ENCODE measurements at regions not wholly inside any gene's neighbourhood (a gene's known extent, or its start where the extent isn't known, plus 50 kb on each side); places are given as distances from the start of the nearest gene placed in this dataset.

DNA sequence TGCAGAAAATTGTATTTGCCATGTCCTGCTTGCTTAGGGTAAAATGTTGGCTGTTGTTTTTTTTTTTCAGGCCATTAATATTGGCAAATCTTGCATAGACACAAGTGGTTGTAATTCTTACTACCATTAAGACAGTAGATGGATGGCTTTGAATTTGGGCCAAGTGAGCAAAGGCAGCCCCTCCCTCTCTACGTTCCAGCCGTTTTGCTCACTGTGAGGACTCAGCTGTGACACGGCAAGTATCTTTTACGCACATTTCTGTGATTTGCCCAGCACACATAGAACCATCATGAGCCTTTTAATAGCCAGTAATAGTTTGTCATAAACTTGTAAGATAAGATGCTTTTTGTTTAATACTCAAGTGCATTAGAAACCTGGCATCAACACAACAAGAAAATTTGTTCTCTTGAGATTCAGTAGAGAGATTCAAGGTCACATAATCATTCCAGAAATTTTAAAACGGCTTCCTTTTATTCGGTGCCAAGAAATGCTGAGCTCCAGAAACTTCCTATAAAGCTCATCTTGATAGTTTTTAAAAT is 205.2 kb upstream of the ADCY2 start:
- Histone ChIP-seq H3K27me3 (no peaks in the 10 kb centered on the region), H3K4me1 (no peaks in the 10 kb centered on the region), H3K4me3 (no peak overlapping the region), H3K36me3 (no peaks in the 10 kb centered on the region), H3K9me3 (no peaks in the 10 kb centered on the region), H3K27ac (no peak overlapping the region)
- intact Hi-C loops (cut with DNase I) = no loop called here
- DNase-seq = no peak
- WGBS, 2 donors = 47 to 51% methylated on average over 6 of the region's 6 CpGs
- no peak for TF ChIP-seq POLR2A (IDR thresholded peaks at IDR 0.05)
- TF ChIP-seq, protein P1, sequence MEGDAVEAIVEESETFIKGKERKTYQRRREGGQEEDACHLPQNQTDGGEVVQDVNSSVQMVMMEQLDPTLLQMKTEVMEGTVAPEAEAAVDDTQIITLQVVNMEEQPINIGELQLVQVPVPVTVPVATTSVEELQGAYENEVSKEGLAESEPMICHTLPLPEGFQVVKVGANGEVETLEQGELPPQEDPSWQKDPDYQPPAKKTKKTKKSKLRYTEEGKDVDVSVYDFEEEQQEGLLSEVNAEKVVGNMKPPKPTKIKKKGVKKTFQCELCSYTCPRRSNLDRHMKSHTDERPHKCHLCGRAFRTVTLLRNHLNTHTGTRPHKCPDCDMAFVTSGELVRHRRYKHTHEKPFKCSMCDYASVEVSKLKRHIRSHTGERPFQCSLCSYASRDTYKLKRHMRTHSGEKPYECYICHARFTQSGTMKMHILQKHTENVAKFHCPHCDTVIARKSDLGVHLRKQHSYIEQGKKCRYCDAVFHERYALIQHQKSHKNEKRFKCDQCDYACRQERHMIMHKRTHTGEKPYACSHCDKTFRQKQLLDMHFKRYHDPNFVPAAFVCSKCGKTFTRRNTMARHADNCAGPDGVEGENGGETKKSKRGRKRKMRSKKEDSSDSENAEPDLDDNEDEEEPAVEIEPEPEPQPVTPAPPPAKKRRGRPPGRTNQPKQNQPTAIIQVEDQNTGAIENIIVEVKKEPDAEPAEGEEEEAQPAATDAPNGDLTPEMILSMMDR (IDR thresholded peaks at IDR 0.05) = no peak

DNA sequence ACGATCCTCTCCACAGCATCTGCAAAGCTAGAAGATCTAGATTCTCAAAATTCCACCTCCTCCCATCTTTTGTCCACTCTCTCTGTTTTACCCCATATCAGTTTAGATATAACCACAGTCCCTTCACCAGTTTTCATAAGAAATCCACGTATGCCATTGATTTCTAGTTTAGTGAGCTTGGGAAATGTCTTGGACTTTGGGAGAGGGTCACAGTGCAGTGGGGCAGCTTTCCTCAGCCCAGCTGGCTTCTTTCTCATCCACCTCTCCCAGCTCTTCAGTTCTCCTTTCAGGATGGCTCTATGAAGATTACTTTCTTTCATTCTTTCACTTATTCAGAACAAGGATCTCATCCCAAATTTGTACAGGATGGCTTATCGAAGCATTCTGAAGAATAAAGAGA is 203.9 kb upstream of the ADCY2 start:
- no peak for DNase-seq
- no peaks in the 10 kb centered on the region for H3K4me1 ChIP-seq
- H3K36me3 ChIP-seq = no peaks in the 10 kb centered on the region
- no peak overlapping the region for H3K4me3 ChIP-seq
- 62 to 76% methylated on average over 3 of the region's 3 CpGs for WGBS, 2 donors
- TF ChIP-seq POLR2A (IDR thresholded peaks at IDR 0.05) = no peak
- TF ChIP-seq, protein P1 (IDR thresholded peaks at IDR 0.05) = no peak
- H3K27me3 ChIP-seq = no peaks in the 10 kb centered on the region
- H3K27ac ChIP-seq = no peak overlapping the region
- H3K9me3 ChIP-seq = no peaks in the 10 kb centered on the region
- intact Hi-C loops (cut with DNase I) = no loop called here

DNA sequence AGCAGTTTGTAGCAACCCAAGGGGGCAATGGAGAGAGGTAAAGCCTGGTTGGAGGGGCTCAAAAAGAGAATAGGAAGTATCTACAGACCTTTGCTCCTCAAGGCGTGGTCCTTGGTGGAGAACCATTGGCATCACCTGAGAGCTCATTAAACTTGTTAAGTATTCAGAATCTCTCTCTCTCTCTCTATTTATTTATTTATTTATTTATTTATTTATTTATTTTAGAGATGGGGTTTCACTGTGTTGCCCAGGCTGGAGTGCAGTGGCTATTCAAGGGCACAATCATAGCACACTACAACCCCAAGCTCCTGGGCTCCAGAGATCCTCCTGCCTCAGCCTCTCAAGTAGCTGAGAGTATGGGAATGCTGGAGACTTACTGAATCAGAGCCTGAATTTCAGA is 193.1 kb upstream of the ADCY2 start:
- Histone ChIP-seq H3K27ac (no peak overlapping the region), H3K9me3 (no peaks in the 10 kb centered on the region), H3K4me3 (no peak overlapping the region), H3K27me3 (no peaks in the 10 kb centered on the region), H3K4me1 (no peaks in the 10 kb centered on the region), H3K36me3 (no peaks in the 10 kb centered on the region)
- TF ChIP-seq, protein P1 (IDR thresholded peaks at IDR 0.05) = no peak
- no peak for TF ChIP-seq POLR2A (IDR thresholded peaks at IDR 0.05)
- intact Hi-C loops (cut with DNase I) = no loop called here
- DNase-seq = no peak
- WGBS, 2 donors = 76 to 78% methylated on average over 1 of the region's 1 CpG

DNA sequence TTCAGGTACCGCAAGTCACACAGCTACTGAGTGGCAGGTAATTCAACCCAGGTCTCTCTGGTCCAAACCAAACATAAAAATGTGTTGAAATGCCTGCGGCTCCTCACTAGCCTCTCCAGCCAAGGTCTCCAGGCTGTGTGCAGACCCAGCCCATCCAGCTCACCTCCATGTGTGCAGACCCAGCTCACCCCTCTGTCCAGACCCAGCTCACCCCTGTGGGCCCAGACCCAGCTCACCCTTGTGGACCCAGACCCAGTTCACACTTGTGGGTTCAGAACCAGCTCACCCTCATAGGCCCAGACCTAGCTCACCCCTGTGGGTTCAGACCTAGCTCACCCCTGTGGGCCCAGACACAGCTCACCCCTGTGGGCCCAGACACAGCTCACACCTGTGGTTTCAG is 188.0 kb upstream of the ADCY2 start:
- Histone ChIP-seq H3K27me3 (no peaks in the 10 kb centered on the region), H3K27ac (no peak overlapping the region), H3K4me3 (no peak overlapping the region), H3K4me1 (no peaks in the 10 kb centered on the region), H3K9me3 (no peaks in the 10 kb centered on the region), H3K36me3 (no peaks in the 10 kb centered on the region)
- DNase-seq = no peak
- WGBS, 2 donors = 83 to 94% methylated on average over 2 of the region's 2 CpGs
- intact Hi-C loops (cut with DNase I) = no loop called here
- no peak for TF ChIP-seq POLR2A (IDR thresholded peaks at IDR 0.05)
- TF ChIP-seq, protein P1 (IDR thresholded peaks at IDR 0.05) = no peak

DNA sequence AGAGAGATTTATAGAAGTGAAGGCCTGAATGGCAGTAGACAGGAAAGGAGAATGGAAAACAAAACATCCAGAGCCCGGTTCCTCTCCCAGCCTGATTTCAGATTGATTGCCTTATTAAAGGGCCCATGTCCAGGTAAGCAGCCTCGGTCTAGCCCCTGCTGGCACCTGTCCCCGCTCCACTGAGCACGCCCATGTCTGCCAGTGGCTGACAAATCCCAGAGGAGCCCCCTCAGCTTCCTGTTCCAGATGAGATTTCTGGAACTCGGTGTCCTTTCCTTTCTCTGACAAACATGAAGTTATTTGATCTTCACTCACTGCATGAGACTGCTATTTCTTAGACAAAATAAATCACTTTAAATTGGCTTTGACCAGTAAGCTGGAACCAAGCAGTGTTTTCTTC is 187.0 kb upstream of the ADCY2 start:
- DNase-seq = no peak
- Histone ChIP-seq H3K27ac (no peak overlapping the region), H3K27me3 (no peaks in the 10 kb centered on the region), H3K9me3 (no peaks in the 10 kb centered on the region), H3K36me3 (no peaks in the 10 kb centered on the region), H3K4me3 (no peak overlapping the region), H3K4me1 (no peaks in the 10 kb centered on the region)
- TF ChIP-seq POLR2A (IDR thresholded peaks at IDR 0.05) = no peak
- TF ChIP-seq, protein P1 (IDR thresholded peaks at IDR 0.05) = no peak
- intact Hi-C loops (cut with DNase I) = no loop called here
- 35 to 44% methylated on average over 5 of the region's 5 CpGs for whole genome bisulfite sequencing, 2 donors

Data from esophagus squamous epithelium (tissue), 5 donors.